Esophagus muscularis mucosa (tissue), 4 donors: ENCODE measurements at regions not wholly inside any gene's neighbourhood (a gene's known extent, or its start where the extent isn't known, plus 50 kb on each side); places are given as distances from the start of the nearest gene placed in this dataset.
"Not testable (repeated sequence)": the region's sequence is repeated elsewhere in the genome, so short reads cannot be mapped to it uniquely, and the experiment has no call there.

Experiments used
- EP300 ChIP-seq: sonication (generic); formaldehyde crosslinking; IDR thresholded peaks from one replicate; pipeline ENCODE4 v1.6.1; 2017; ENCODE audit warnings: antibody characterized with exemption
- POLR2A ChIP-seq: fragments of 450-650 bp; IDR thresholded peaks from one replicate; pipeline ENCODE4 v1.6.1; 2017; ENCODE audit warnings: antibody characterized with exemption, moderate library complexity, mild to moderate bottlenecking, low read depth
- POLR2AphosphoS5 ChIP-seq, 2 donors: sonication (generic); formaldehyde crosslinking; IDR thresholded peaks; one replicate each; pipeline ENCODE4 v1.6.1; 2017; ENCODE audit warnings: antibody characterized with exemption in 2 of 2
- TF ChIP-seq, protein P1 (sequence below), 3 experiments: fragments of 200-600 bp in 2 of 3; fragments of 450-650 bp in 1 of 3; sonication (generic) in 2 of 3; IDR thresholded peaks; one replicate each; pipeline ENCODE4 v1.5.1; 2017 to 2019; ENCODE audit warnings: antibody characterized with exemption in 3 of 3, mild to moderate bottlenecking in 2 of 3, moderate library complexity in 1 of 3

DNA sequence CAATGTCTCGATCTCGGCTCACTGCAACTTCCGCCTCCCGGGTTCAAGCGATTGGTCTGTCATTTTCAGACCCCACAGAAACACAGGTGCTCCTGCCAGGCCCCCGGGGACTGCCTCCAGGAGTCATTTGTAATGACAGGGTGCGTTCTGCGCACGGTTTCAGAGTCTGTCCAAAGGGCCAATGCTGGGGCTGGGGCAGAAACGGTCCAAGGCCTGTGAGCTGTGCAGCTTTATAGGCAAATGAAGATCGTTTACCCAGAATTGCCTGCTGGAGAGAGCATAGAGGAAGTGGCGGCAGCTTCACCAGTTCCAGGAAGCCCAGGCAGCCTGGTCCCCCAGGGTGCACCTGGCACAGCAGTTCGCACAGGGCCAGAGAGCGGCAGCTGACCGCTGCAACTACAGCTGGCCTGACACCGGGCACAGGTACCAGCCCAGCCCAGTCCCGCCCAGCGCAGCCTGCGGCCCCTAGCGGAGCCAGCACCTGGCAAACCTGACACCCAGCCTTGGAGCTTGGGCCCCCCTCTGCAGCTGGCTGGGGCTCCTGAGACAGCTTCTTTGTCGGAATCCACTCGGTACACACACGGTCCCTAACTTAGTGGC, 92.4 kb upstream of the METTL9 start:
- TF ChIP-seq, protein P1, sequence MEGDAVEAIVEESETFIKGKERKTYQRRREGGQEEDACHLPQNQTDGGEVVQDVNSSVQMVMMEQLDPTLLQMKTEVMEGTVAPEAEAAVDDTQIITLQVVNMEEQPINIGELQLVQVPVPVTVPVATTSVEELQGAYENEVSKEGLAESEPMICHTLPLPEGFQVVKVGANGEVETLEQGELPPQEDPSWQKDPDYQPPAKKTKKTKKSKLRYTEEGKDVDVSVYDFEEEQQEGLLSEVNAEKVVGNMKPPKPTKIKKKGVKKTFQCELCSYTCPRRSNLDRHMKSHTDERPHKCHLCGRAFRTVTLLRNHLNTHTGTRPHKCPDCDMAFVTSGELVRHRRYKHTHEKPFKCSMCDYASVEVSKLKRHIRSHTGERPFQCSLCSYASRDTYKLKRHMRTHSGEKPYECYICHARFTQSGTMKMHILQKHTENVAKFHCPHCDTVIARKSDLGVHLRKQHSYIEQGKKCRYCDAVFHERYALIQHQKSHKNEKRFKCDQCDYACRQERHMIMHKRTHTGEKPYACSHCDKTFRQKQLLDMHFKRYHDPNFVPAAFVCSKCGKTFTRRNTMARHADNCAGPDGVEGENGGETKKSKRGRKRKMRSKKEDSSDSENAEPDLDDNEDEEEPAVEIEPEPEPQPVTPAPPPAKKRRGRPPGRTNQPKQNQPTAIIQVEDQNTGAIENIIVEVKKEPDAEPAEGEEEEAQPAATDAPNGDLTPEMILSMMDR (IDR thresholded peaks at IDR 0.05), result not testable (repeated sequence)
- not testable (repeated sequence) for TF ChIP-seq POLR2A; EP300; POLR2AphosphoS5 (IDR thresholded peaks at IDR 0.05)
